Smooth muscle cell (in vitro differentiated cells): ENCODE measurements at regions not wholly inside any gene's neighbourhood (a gene's known extent, or its start where the extent isn't known, plus 50 kb on each side); places are given as distances from the start of the nearest gene placed in this dataset.

ENCODE experiments used
- DNase-seq: peaks from one replicate; lab custom pipeline; 2025; ENCODE audit not compliant: unreplicated experiment; lab: John Stamatoyannopoulos, UW
- H2AFZ ChIP-seq: fragments of 200-600 bp; sonication (generic); 2 replicates; pipeline ENCODE4 v1.6.0; 2016; ENCODE audit warnings: antibody characterized with exemption, low read depth, mild to moderate bottlenecking
- H3F3A ChIP-seq: fragments of 200-600 bp; sonication (generic); 2 replicates; pipeline ENCODE4 v1.6.0; 2017; ENCODE audit warnings: antibody characterized with exemption, low read depth
- H3K27ac ChIP-seq: fragments of 200-600 bp; sonication (generic); 2 replicates; pipeline ENCODE4 v1.5.1; 2016; ENCODE audit warnings: low read depth, mild to moderate bottlenecking
- H3K27me3 ChIP-seq: fragments of 200-600 bp; sonication (generic); 2 replicates; pipeline ENCODE4 v1.6.1; 2016; ENCODE audit warnings: low read depth, mild to moderate bottlenecking
- H3K36me3 ChIP-seq: fragments of 200-600 bp; sonication (generic); 2 replicates; pipeline ENCODE4 v1.5.1; 2016; ENCODE audit warnings: low read depth
- H3K4me1 ChIP-seq: fragments of 200-600 bp; sonication (generic); 2 replicates; pipeline ENCODE4 v1.5.1; 2016; ENCODE audit warnings: low read depth
- H3K4me2 ChIP-seq: fragments of 200-600 bp; sonication (generic); 2 replicates; pipeline ENCODE4 v1.6.0; 2016; ENCODE audit warnings: mild to moderate bottlenecking
- H3K4me3 ChIP-seq: fragments of 200-600 bp; sonication (generic); 2 replicates; pipeline ENCODE4 v1.5.1; 2016; ENCODE audit warnings: mild to moderate bottlenecking
- H3K79me2 ChIP-seq: fragments of 200-600 bp; sonication (generic); 2 replicates; pipeline ENCODE4 v1.6.0; 2016; ENCODE audit warnings: low read depth, mild to moderate bottlenecking
- H3K9ac ChIP-seq: fragments of 200-600 bp; sonication (generic); 2 replicates; pipeline ENCODE4 v1.6.0; 2016; ENCODE audit warnings: low read depth
- H3K9me3 ChIP-seq: fragments of 200-600 bp; sonication (generic); replicated peaks from 2 replicates; pipeline ENCODE4 v1.5.1; 2016; ENCODE audit warnings: low read depth
- H4K20me1 ChIP-seq: fragments of 200-600 bp; sonication (generic); 2 replicates; pipeline ENCODE4 v1.6.0; 2016; ENCODE audit warnings: low read depth
- WGBS: methylation state at CpG from one replicate; pipeline ENCODE4 v1.1.7; 2016; ENCODE audit warnings: low lambda C conversion rate; 5-methylcytosine and 5-hydroxymethylcytosine counted together
- TF ChIP-seq, protein P1 (sequence below): fragments of 200-600 bp; sonication (generic); IDR thresholded peaks from 2 replicates; pipeline ENCODE4 v1.5.1; 2017; ENCODE audit warnings: borderline replicate concordance, mild to moderate bottlenecking, antibody characterized with exemption; ENCODE audit not compliant: insufficient read depth, poor library complexity, severe bottlenecking

DNA sequence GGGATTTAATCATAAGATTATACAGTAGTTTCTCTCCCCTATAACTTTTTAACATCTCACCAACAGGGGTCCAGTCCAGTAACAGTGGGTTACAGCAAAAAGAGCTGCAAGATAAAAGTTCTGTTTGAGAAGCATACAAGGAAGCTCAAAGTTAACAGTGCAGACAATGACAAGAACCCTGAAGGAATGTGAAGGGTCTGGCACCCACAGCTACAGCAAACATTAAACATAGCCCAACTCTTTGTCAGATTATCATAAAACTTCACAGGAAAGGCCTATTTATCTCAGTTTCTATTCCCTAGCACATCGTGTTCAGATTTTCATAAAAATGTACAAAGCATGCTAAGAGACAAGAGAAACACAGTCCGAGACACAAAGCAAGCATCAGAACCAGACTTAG, 309.4 kb downstream of the DIRAS2 start:
- Histone ChIP-seq H3K9ac (no peak overlapping the region), H3K36me3 (no peaks in the 10 kb centered on the region), H3K4me1 (no peaks in the 10 kb centered on the region)

DNA sequence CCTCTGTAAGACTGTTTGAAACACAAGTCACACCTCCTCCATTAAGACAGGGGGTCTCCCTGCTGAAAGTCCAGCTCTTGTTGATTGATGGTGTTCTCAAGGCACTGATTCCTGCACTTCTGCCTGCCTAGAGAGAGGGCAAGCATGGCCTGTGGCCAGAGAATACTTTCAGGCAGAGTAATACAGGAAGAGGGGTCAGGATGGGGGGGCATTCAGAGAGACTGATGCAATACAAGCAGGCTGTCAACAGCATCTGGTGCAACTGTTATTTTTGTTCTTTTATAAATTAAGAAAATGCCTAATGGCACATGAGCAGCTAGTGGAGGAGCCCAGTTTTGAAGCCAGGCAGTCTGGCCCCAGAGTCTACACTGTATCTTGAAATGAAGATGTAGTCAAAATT, 302.2 kb downstream of the DIRAS2 start:
- Histone ChIP-seq H3K36me3 (no peaks in the 10 kb centered on the region), H3K79me2 (no peaks in the 10 kb centered on the region), H3K9me3 (no peaks in the 10 kb centered on the region), H3K27me3 (no peaks in the 10 kb centered on the region), H2AFZ (no peak overlapping the region), H3K4me1 (peaks cover 9% of the 10 kb centered on the region), H3K9ac (no peak overlapping the region), H4K20me1 (no peaks in the 10 kb centered on the region), H3K27ac (no peak overlapping the region), H3F3A (no peaks in the 10 kb centered on the region), H3K4me2 (no peak overlapping the region), H3K4me3 (no peak overlapping the region)
- no peak for DNase-seq
- TF ChIP-seq, protein P1, sequence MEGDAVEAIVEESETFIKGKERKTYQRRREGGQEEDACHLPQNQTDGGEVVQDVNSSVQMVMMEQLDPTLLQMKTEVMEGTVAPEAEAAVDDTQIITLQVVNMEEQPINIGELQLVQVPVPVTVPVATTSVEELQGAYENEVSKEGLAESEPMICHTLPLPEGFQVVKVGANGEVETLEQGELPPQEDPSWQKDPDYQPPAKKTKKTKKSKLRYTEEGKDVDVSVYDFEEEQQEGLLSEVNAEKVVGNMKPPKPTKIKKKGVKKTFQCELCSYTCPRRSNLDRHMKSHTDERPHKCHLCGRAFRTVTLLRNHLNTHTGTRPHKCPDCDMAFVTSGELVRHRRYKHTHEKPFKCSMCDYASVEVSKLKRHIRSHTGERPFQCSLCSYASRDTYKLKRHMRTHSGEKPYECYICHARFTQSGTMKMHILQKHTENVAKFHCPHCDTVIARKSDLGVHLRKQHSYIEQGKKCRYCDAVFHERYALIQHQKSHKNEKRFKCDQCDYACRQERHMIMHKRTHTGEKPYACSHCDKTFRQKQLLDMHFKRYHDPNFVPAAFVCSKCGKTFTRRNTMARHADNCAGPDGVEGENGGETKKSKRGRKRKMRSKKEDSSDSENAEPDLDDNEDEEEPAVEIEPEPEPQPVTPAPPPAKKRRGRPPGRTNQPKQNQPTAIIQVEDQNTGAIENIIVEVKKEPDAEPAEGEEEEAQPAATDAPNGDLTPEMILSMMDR = no peak

More for the DNA sequence above, 309.4 kb downstream of the DIRAS2 start:
- DNase-seq = no peak
- no peaks in the 10 kb centered on the region for H3K27me3 ChIP-seq
- H4K20me1 ChIP-seq = no peaks in the 10 kb centered on the region
- H3K4me2 ChIP-seq = peak overlapping the region; percentile 13
- H2AFZ ChIP-seq = peak overlapping the region; percentile 1
- TF ChIP-seq, protein P1 = no peak
- 34% methylated on average over 2 of the region's 2 CpGs for WGBS
- no peak overlapping the region for H3K4me3 ChIP-seq
- no peaks in the 10 kb centered on the region for H3K9me3 ChIP-seq
- H3K27ac ChIP-seq = peak overlapping the region; percentile 69
- no peaks in the 10 kb centered on the region for H3K79me2 ChIP-seq
- H3F3A ChIP-seq = no peaks in the 10 kb centered on the region

DNA sequence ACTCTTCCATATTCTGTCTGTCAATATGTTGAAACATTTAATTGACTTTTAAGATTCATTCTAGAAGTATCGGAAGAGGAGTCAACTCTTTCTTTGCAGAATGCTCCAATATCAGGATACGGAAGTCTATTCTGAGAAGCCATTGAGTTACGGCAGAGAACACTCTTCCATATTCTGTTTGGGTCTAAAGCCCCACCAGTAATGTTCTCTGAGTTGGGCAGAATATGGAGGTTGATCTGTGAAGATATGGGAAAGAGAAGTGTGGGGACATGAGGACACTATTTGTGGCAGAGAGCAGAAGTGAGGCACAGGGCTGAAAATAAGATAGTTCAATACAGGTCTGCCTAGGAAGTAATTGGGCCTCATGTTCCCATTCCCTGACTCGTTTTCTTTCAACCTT, 300.0 kb downstream of the DIRAS2 start:
- H3K36me3 ChIP-seq = no peaks in the 10 kb centered on the region
- no peaks in the 10 kb centered on the region for H3K9me3 ChIP-seq
- DNase-seq = no peak
- H3K4me3 ChIP-seq = no peak overlapping the region
- peaks cover 9% of the 10 kb centered on the region for H3K4me1 ChIP-seq
- no peaks in the 10 kb centered on the region for H4K20me1 ChIP-seq
- H3K4me2 ChIP-seq = no peak overlapping the region
- no peaks in the 10 kb centered on the region for H3K79me2 ChIP-seq
- H3K27ac ChIP-seq = no peak overlapping the region
- WGBS = 83% methylated on average over 4 of the region's 4 CpGs
- H3K9ac ChIP-seq = no peak overlapping the region
- TF ChIP-seq, protein P1 = no peak
- no peaks in the 10 kb centered on the region for H3K27me3 ChIP-seq
- no peak overlapping the region for H2AFZ ChIP-seq
- no peaks in the 10 kb centered on the region for H3F3A ChIP-seq

DNA sequence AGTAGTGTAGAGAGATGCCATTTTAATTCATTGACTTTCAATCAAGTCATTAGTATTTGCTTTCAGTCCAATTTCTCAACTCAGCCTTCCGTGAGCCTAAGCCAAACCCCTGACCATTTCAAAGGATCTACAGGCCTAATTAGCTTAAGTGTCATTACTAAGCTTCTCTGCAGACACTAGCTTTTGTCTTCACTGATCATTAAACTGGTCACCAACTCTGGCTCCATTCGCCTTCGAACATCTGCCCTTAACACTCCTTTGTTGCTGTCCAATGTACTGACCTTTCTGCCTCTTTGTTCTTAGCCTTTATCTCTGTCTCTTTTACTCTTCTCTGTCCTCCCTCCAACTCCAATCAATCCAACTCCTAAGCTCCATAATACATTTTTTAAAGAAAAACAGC, 299.3 kb downstream of the DIRAS2 start:
- no peaks in the 10 kb centered on the region for H3F3A ChIP-seq
- H2AFZ ChIP-seq = no peak overlapping the region
- no peak overlapping the region for H3K9ac ChIP-seq
- H3K4me3 ChIP-seq = no peak overlapping the region
- TF ChIP-seq, protein P1 = no peak
- H3K27ac ChIP-seq = no peak overlapping the region
- 83% methylated on average over 3 of the region's 3 CpGs for WGBS
- no peaks in the 10 kb centered on the region for H3K79me2 ChIP-seq
- DNase-seq = no peak
- H4K20me1 ChIP-seq = no peaks in the 10 kb centered on the region
- no peaks in the 10 kb centered on the region for H3K36me3 ChIP-seq
- H3K4me1 ChIP-seq = peaks cover 9% of the 10 kb centered on the region
- no peaks in the 10 kb centered on the region for H3K27me3 ChIP-seq
- H3K4me2 ChIP-seq = no peak overlapping the region
- H3K9me3 ChIP-seq = no peaks in the 10 kb centered on the region
